Hematopoietic multipotent progenitor cell treated with erythropoietin and hydrocortisone succinate and interleukin-3 and kit ligand, for 15 days (in vitro differentiated cells): ENCODE measurements at regions not wholly inside any gene's neighbourhood (a gene's known extent, or its start where the extent isn't known, plus 50 kb on each side); places are given as distances from the start of the nearest gene placed in this dataset.

Experiments
- DNase-seq: peaks from one replicate; pipeline ENCODE4 v3.0.0-alpha.2; 2015; ENCODE audit warnings: low spot score

DNA sequence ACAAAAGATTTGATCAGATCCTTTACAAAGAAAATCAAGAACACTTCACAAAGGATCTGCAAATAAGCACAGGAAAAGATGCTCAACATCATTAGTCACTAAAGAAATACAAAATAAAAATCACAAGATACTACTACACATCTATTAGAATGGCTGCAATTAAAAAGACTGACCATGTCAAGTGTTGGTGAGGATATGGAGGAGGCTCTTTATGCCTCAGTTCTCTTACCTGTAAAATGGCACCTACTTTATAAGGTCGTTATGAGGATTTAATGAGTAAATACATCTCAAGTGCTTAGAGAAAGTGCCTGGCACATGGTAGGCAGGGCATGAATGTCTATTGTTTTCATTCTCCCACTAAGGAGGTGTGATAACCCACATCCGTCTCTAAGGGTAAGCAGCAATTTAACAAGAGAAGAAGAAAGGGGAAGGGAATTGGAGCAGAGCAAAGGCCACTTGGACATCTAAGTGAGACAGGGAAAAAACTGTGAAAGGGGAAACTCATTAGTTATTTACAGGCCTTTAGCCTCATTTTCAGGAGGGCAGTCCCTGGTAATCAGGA, 157.5 kb upstream of the NFE2L3 start:
- no peak for DNase-seq

DNA sequence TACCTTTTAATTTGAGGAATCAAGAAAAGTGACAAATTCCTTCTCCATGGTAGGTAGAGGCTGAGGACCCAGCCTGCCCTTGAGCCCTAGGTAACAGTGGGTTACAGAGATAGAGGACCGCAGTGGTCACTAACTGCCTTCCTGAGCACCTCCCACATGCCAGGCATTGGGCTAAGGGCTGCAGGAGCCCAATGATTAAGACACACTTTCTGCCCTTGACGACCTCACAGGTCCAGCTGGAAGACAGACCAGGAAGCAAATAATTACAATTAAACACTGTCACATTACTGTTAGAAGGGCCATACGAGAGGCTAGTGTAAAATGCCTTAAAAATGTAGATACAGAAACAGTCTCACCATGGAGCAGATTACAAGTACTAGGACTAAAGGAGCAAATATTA, 156.8 kb upstream of the NFE2L3 start:
- no peak for DNase-seq

DNA sequence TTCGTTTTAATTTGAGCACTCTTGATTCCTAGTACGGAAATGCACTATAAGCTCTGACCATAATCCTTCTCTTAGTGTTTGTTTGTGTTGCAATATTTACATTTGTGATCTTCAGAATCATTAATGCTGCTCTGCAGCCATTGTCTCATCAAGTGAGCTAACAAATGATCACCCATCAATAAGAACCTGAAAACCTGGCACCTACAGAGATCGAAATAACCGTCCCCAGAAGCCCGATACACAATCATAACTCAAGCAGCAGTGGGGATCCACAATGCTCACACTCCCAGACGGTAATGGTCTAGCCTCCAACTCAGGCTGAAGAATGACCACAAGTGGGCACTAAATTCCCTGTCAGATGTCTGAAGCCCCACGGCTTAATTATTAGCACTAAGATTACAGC, 156.0 kb upstream of the NFE2L3 start:
- no peak for DNase-seq

DNA sequence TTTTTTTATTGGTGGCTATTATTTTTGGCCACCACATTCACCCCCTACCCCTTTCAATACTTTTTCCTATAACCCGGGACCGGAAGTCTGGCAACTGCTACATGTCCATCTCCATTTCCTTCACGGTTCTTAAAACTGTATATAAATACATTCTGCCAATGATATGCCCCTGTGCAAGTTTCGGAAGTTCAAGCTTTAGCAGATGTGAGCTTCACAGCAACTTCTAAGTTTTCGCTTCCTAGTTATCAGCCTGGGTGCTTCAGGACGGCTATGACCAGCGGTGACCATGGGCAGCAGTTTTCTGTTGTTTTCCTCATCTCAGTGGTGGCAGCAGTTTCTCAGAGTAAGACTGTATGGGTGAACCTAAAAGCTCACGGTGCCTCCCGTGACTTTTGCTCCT, 153.5 kb upstream of the NFE2L3 start:
- DNase-seq: no peak

DNA sequence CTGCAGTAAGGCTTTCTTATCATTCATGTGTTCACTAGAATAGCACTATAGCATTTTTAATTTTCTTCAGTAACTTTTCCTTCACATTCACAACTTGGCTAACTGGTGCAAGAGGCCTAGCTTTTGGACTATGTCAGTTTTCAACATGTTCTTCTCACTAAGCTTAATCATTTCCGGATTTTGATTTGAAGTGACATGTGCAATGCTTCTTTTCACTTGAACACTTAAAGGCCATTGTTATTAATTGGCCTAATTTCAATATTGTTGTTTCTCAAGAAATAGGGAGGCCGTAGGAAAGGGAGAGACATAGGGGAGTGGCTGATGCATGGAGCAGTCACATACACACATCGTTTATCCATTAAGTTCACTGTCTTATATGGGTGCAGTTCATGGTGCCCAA, 151.2 kb upstream of the NFE2L3 start:
- DNase-seq: no peak

DNA sequence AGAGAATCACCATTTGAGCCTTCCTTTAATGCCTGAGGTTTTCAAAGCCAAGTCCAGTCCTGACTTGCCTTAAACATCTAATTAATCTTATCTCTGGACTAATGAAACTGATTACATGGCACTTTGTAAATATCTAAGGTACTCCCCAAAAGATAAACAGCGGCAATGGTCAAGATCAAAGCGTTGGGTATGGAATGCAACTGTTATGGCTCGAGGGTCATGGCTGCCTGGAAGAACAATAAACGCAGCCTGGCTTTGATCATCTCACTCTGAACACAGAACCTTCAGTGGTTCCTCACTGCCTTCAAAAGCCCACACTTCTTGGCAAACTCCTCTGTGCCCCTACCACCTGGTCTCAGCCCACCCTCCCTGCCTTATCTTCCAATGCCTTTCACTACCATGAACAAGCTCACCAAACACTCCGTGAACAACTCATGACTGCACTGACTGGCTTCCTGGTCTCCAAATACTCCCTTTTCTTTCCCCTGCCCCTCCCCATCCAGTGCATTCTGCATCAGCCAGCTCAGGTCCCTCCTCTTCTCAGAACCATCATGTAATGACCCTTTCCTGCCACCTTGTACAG, 150.2 kb upstream of the NFE2L3 start:
- DNase-seq: no peak

DNA sequence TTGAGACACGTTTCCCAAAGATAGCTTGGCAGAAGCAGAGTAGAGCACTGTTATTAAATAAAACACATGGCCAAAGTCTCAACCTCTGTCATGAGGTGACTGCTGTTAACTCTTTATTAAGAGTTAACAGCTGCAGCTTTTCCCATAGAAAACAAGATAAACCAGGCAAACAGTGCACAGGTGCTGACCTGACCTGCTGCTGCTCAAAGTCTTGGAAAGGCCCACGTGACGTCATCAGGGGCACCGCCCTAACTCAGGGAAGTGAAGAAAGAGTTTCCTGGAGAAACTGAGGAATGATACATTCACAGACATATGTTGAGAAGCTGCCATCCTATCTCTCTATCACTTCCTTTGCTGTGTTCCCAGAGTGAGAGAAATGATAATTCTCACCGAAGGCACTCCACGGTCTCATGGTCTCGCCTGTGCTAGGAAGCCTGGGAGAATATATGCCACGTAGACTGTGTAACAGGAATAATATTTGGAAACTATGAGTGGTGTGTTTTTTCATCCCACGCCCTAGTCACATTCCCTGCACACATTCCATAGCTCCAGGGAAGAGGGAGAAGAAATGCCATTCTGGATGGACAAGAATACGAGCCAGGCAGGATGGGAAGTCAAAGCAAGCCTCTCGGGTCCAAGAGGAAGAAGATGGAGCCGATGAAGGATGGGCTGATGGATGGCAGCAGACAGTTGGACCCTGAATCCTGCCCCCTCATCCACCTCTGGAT, 146.2 kb upstream of the NFE2L3 start:
- DNase-seq: no peak

DNA sequence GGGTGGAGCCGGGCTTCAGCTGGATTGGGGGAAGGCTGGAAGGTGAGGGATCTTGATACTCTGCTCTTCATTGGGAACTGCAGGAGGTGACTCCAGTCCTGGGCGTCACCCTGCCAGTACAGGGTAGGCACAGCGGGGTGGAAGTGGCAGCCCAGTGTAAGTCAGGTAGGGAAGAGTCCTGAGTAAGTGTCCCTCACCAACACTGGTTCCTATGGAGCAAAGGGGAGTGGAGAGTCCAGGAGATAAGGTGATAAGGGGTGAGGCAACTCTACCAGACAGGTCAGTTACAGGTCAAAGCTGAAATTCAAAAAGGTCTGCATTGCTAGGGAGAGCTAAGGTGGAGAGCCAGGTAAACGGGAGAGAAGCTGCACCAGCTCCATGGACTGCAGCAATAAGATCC, 145.6 kb upstream of the NFE2L3 start:
- DNase-seq: no peak

DNA sequence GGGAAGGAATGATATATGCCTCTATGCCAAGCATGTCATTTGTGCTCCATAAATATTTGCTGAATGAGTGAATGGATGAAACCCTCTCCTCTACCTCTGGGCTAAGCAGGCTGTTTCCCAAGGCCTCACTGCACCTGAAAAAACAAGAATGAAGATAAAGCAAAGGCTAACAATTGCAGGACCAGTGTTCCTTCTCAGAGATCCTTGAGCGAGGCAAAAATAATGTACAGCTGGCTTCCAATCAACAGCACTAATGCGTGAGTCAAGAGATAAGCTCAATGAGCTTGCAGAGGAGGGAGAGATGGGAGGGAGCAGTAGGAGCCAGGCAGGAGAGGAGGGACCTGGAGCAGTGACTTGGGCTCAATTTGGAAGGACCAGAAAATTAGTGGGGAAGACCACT, 144.5 kb upstream of the NFE2L3 start:
- no peak for DNase-seq

DNA sequence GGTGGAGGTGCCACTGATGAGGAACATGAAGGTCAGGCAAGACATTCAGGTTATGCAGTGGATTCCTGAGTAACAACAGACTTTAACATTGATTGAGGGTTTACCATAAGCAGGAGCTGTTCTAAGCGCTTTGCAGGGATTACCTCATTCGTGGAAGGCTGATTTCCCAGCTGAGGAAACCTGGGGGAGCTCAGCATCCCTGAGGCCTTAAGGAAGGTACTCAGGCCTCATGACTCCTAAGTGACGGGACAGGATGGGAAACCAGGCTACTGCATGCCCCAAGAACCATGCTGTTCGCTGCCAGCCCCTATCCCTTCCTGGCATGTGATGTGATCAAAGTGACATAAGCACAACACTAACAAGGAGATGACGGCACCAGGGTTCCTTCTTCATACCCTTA, 143.6 kb upstream of the NFE2L3 start:
- DNase-seq: no peak

DNA sequence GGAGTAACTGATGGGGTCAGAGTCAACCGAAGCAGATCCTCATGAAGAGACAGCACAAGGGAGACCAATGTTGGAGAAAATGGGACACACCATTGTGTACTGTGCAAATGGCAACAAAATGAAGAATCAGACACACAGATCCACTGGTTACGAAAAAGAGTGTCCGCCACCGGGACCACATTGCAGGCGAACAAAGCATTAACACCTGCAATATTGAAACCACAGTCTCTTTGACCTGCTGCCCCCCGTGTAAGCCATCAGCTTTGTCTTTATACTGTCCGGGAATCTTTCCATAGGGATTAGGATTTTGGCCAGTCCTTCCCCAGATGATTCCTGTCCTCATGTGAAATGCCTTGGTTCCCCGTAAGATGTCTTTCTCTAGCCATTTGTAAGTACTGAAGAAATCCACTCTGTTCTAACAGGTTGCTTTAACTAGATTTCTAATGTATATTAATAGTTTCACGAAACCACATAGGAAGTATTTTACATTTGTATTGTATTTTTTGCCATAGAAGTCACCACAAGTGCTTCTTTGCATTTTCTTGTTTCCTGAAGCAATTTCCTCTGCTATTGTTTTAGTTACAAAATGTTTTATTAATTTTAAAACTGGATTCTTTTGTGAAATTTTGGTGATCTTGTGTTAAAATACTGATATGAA, 140.8 kb upstream of the NFE2L3 start:
- no peak for DNase-seq

DNA sequence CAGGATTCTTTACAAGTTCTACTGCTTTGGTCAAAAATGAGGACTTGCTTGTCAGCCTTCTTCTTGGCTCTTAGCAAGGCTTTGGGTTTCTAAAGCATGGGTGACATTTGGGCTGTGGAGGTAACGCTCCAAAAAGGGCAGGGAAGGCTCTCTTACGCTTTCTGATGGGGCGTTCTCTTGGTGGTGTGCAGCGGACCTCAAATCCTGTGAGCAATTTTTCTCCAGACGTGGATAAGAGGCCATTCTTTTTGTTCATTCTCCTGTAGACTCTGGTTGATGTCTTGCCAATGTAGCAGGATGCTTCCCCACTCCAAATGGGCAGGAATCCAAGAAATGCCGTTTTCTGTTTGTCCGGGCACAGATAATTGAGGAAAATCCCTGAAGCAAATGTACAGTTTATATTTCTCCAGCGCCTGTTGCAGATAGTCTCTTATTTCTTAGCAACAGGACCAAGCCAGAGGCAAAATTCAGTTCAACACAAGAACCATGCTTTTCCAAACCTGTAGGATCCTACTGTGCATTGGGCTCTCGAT, 138.4 kb upstream of the NFE2L3 start:
- DNase-seq: no peak

DNA sequence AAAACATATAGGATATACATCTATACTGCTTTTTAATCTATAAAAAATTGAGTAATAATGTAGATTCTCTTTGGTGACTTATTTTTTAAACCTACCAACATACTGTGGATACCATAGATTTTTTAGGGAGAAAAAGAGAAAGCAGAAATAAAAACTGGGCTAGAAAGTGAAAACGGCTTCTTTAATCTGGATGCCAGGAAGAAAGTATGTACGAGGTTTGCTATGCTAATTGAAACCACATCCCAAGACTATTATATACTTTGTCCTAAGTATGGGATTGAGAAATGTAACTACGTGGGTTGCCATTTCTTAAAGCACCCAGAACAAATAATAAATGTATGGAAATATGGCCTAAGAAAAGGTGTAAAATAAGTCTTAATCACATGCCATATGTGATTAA, 129.0 kb upstream of the NFE2L3 start:
- no peak for DNase-seq

DNA sequence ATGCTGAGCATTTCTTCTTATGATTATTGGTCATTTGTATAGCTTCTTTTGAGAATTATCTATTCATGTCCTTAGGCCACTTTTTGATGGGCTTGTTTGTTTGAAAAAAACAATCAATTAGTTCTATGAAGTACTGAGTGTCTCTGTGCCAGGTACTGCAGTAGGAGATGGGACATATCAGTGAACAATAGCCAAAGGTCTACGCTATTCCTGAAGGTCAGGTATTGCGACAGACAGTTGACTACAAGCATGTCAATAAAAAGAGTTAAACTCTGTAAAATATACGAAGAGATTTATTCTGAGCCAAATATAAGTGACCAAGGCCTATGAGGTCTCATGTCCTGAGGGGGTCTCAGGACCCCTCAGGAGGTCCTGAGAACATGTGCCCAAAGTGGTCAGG, 122.1 kb upstream of the NFE2L3 start:
- no peak for DNase-seq

DNA sequence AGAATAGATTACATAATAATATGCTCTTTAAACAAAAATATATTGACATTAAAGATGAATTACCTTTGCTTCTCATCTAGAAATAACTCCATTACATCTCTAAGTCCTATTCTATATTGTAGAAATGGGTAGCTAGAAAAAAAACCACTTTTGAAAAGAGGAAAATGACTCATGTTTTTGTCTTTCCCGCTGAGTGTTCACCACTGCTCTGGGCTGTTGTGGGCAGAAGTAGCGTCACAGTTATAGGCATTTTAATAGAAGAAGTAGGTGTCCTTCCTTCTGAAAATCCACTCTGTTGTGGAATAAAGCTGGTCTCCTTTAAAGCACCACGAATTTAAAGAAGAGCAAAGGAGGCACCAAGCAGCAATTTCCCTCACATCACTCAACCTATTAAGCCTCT, 117.6 kb upstream of the NFE2L3 start:
- DNase-seq: no peak

DNA sequence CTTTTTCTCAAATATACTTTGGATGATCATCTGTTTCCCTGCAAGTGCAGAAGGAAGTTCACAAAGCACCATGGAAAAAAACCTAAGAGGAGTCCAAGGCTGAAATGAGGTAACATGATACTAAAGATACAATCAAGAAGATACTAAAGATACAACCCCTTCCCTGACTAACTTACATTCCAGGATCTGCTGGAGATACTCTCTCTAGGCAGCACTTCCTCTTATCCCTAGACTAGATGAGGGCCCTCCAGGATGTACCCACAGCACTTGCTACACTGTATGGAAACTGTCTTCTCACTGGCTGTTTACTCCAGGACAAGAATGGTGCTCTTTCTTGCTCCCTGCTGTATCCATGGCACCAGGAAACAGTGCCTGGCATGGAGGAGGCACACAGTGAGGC, 116.4 kb upstream of the NFE2L3 start:
- DNase-seq: no peak

DNA sequence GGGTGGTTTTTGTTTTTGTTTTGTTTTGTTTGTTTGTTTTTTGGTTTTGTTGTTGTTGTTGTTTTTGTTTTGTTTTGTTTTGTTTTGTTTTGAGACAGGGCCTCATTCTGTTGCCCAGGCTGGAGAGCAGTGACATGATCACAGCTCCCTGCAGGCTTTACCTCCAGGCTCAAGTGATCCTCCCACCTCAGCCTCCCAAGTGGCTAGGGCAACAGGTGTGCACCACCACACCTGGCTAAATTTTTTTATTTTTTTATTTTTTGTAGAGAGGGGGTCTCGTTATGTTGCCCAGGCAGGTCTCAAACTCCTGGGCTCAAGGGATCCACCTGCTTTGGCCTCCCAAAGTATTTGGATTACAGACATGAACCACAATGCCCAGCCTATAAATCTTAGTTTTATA, 115.9 kb upstream of the NFE2L3 start:
- DNase-seq: no peak

DNA sequence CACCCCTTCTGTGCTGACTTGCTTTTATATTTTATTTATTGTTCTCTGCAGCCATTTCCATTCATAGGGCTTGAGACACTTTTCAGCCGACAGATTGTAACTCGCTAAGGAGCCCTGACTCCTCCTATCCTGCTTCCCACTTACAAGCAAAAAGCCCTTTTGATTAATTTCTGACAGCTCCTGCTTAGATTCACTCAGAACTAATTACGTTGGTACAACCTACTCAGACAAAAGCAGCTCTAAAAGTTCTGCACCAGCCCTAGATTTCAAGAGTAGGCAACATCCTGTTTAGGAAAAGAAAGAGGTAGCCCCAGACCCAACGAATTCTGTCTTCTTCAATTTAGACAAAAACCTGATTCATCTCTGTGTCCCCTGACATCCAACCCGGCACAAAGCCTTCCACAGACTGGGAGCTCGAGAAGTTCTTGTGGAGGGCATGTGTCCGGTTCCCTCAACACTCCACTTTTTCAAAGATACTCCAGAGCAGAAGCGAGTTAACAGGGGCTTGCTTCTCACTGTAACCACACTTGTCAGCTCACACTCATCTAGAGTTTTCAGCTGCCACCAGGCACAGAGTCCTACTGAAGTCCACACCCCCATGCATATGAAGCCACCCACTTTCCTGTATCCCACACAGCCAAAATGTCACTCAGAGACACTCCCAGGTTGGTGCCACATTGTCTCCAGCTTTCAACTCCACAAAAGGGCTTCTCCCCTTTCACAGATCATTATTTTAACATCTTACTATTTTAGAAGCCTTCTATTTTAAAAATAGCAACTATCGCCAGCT, 113.6 kb upstream of the NFE2L3 start:
- no peak for DNase-seq

DNA sequence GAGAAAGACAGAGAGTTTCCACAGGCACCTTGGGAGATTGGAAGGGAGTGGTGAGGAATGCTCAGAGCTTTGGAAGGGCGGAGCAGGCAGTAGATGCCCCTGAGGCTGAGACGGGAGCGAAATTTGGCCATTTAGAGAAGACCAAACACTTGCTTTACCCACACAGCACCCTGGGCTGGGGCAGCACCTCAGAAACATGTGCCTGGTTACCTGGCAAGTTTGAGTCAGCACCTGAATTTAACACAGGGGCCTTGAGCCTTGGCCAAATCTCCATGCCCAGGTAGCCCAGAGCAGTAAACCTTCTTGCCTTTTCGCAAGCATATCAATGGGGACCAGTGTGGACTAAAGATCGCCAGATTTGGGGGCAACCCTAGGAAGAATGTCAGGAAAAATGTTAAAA, 111.9 kb upstream of the NFE2L3 start:
- no peak for DNase-seq

DNA sequence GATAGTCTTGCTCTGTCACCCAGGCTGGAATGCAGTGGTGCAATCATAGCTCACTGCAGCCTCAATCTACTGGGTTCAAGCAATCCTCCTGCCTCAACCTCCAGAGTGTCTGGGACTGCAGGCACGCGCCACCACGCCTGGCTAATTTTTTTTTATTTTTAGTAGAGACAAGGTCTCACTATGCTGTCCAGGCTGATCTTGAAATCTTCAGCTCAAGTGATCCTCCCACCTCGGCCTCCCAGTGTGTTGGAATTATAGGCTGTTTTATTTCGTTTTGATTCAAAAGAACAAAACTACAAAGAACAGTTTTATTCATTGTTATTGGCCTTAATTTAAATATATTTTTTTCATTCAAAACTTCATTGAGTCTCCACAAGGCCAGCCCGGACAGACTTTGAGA, 109.8 kb upstream of the NFE2L3 start:
- no peak for DNase-seq

DNA sequence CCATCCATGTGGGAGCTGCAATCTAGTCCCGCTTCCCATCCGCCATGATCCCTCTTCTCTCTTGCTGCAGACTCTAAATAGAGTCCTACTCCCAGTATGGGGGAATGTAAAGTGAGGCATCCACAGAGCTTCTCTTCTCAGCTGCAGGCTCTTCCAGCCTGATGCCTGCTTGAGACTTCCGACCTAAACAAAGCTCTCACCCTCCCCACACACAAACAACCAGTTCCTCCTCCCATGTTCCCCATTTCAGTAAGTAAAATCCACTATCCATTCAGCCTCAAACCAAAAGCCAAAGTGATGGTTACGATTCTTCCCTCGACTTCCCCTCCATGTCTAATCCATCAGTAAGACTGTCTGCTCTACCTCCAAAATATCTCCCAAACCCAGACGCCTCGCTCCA, 108.2 kb upstream of the NFE2L3 start:
- DNase-seq: no peak

DNA sequence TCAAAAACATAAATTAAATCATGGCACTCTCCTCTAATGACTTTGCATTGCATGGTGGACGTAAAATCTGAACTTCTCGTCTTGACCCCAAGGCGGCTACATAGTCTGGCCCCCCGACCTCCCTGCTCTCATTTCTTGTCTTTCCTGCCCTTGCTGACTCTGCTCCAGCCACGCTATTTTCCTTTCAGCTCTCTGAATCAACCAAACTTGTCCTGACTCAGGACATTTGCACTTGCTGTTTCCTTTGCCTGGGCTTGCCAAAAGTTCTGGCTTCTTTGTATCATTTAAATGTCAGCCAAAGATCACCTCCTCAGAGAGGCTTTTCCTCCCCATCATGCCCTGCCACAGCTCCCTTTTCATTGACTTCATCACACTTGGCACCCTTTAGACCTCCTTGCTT, 107.7 kb upstream of the NFE2L3 start:
- DNase-seq: no peak
